CD4-positive, alpha-beta T cell (primary cell): ENCODE measurements at regions not wholly inside any gene's neighbourhood (a gene's known extent, or its start where the extent isn't known, plus 50 kb on each side); places are given as distances from the start of the nearest gene placed in this dataset.

ENCODE experiments used
- ATAC-seq: fragments of 200-7000 bp; cut with Tn5 transposase; one replicate; pipeline ENCODE4 v1.10.0; 2022; ENCODE audit warnings: mild to moderate bottlenecking; ENCODE audit not compliant: poor library complexity
- CTCF ChIA-PET: fragments of 350-600 bp; sonication (Branson Sonifier 250); formaldehyde crosslinking; loops from one replicate; lab custom pipeline; 2021; ENCODE audit warnings: antibody characterized with exemption, inconsistent platforms; lab: Charles Lee
- POLR2A ChIA-PET: fragments of 350-600 bp; sonication (Branson Sonifier 250); formaldehyde crosslinking; loops from one replicate; lab custom pipeline; 2021; ENCODE audit warnings: antibody characterized with exemption, inconsistent platforms; lab: Charles Lee
- DNase-seq, 14 experiments: peaks; one replicate each; pipeline ENCODE4 v3.0.0-alpha.2; 2013 to 2020; ENCODE audit warnings: mixed read lengths in 2 of 14
- H3K27ac ChIP-seq, 2 donors: one replicate each; pipeline versions ENCODE4 v1.5.1 to v1.7.0; 2013; ENCODE audit warnings: low read length in 2 of 2, low read depth in 1 of 2, mild to moderate bottlenecking in 1 of 2
- H3K27me3 ChIP-seq, 2 experiments: 1 replicate in 1 of 2; 2 replicates in 1 of 2; pipeline versions ENCODE4 v1.6.1 to v1.7.0; 2013; ENCODE audit warnings: low read length in 2 of 2, control low read depth in 1 of 2, mild to moderate bottlenecking in 1 of 2, moderate library complexity in 1 of 2; ENCODE audit not compliant: insufficient read depth in 2 of 2, control insufficient read depth in 1 of 2
- H3K36me3 ChIP-seq: one replicate; pipeline ENCODE4 v1.6.1; 2013; ENCODE audit warnings: low read length, control low read depth; ENCODE audit not compliant: insufficient read depth
- H3K4me1 ChIP-seq: one replicate; pipeline ENCODE4 v1.6.1; 2013; ENCODE audit warnings: low read length, control low read depth; ENCODE audit not compliant: insufficient read depth
- H3K4me3 ChIP-seq: one replicate; pipeline ENCODE4 v1.5.1; 2013; ENCODE audit warnings: mild to moderate bottlenecking, low read length, moderate library complexity
- H3K9me3 ChIP-seq, 2 experiments: 1 replicate in 1 of 2; 2 replicates in 1 of 2; pipeline versions ENCODE4 v1.6.1 to v1.7.0; 2013; ENCODE audit warnings: low read length in 2 of 2, mild to moderate bottlenecking in 2 of 2, control low read depth in 1 of 2, moderate library complexity in 1 of 2; ENCODE audit not compliant: control insufficient read depth in 1 of 2, insufficient read depth in 1 of 2
- H3K27ac Mint-ChIP-seq: one replicate; pipeline ENCODE4 v1.8.0; 2020; ENCODE audit warnings: mixed read lengths
- H3K27me3 Mint-ChIP-seq: one replicate; pipeline ENCODE4 v1.8.0; 2021; ENCODE audit warnings: mixed read lengths
- H3K36me3 Mint-ChIP-seq: one replicate; pipeline ENCODE4 v1.8.0; 2021; ENCODE audit warnings: low read depth, mixed read lengths
- H3K4me1 Mint-ChIP-seq: one replicate; pipeline ENCODE4 v1.8.0; 2021; ENCODE audit warnings: low read depth, mixed read lengths
- H3K4me3 Mint-ChIP-seq: one replicate; pipeline ENCODE4 v1.8.0; 2020; ENCODE audit warnings: mild to moderate bottlenecking, mixed read lengths
- H3K9me3 Mint-ChIP-seq: one replicate; pipeline ENCODE4 v1.8.0; 2020; ENCODE audit warnings: mixed read lengths
- intact Hi-C, 2 experiments: fragments of 100-400 bp; cut with DNase I in 1 of 2; cut with micrococcal nuclease in 1 of 2; formaldehyde crosslinking; loops; one replicate each; pipeline versions ENCODE4 v1.15.1 to v1.9.0; 2023 to 2025; cut with DNase I, micrococcal nuclease
- TF ChIP-seq, protein P1 (sequence below): fragments of 200-600 bp; IDR thresholded peaks from one replicate; pipeline ENCODE4 v1.8.0; 2022; ENCODE audit warnings: antibody characterized with exemption, mild to moderate bottlenecking

DNA sequence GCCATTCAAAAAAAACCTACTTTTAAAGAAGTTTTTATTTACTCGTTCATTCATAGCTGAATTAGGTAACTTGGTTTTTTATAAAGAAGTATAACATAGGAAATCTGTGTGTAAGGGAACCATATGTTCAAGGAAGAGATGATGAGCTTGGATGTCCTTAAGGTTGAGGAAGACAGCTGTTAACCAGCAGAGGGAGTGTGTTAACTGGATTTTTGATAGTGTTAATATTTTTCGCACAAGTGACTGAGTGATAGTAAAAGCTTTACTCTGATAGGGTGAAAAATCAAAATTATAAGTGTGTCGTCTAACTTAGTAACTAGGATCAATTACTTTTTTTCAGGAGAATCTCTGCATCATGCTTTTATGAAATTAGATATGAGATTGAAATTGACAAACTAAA lies 134.7 kb downstream of the ARL5B start:
- intact Hi-C loops: no loop called here
- peaks cover 5% of the 10 kb centered on the region for H3K9me3 Mint-ChIP-seq
- Histone ChIP-seq H3K27ac (no peak overlapping the region), H3K27me3 (no peaks in the 10 kb centered on the region), H3K4me1 (no peaks in the 10 kb centered on the region), H3K4me3 (no peak overlapping the region), H3K36me3 (no peaks in the 10 kb centered on the region), H3K9me3 (peaks cover 0 to 10% of the 10 kb centered on the region in 2 experiments)
- TF ChIP-seq, protein P1, sequence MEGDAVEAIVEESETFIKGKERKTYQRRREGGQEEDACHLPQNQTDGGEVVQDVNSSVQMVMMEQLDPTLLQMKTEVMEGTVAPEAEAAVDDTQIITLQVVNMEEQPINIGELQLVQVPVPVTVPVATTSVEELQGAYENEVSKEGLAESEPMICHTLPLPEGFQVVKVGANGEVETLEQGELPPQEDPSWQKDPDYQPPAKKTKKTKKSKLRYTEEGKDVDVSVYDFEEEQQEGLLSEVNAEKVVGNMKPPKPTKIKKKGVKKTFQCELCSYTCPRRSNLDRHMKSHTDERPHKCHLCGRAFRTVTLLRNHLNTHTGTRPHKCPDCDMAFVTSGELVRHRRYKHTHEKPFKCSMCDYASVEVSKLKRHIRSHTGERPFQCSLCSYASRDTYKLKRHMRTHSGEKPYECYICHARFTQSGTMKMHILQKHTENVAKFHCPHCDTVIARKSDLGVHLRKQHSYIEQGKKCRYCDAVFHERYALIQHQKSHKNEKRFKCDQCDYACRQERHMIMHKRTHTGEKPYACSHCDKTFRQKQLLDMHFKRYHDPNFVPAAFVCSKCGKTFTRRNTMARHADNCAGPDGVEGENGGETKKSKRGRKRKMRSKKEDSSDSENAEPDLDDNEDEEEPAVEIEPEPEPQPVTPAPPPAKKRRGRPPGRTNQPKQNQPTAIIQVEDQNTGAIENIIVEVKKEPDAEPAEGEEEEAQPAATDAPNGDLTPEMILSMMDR: no peak
- no peak overlapping the region for H3K27ac Mint-ChIP-seq
- H3K27me3 Mint-ChIP-seq: no peaks in the 10 kb centered on the region
- POLR2A ChIA-PET: no interaction called here
- H3K4me1 Mint-ChIP-seq: no peaks in the 10 kb centered on the region
- no peaks in the 10 kb centered on the region for H3K36me3 Mint-ChIP-seq
- ATAC-seq (no peak), DNase-seq (no peak)
- CTCF ChIA-PET: no interaction called here
- no peak overlapping the region for H3K4me3 Mint-ChIP-seq

DNA sequence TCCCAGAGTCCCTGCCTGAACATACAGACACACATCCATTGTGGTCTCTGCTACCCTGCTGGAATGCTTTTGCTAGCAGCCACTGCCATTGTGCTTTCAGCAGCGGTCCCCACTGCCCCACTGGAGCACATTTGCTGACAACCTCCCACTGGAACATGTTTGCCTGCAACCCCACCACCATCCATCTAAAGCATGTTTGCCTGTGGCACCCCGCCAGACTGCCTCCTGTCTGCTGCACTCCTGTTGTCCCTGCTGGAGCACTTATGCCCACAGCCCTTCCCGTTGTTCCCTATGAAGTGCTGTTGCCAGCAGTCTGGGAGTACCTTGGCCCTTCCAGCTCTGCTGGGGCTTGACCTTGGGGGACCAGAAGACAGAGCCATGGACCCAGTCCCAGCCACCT lies 136.3 kb downstream of the ARL5B start:
- DNase-seq: no peak
- no peak for ATAC-seq
- no peak overlapping the region for H3K27ac ChIP-seq
- H3K36me3 ChIP-seq: no peaks in the 10 kb centered on the region
- POLR2A ChIA-PET: no interaction called here
- peaks cover 0 to 10% of the 10 kb centered on the region in 2 experiments for H3K9me3 ChIP-seq
- Mint-ChIP-seq H3K36me3 (no peaks in the 10 kb centered on the region), H3K9me3 (peaks cover 3% of the 10 kb centered on the region), H3K27ac (no peak overlapping the region), H3K4me3 (no peak overlapping the region), H3K4me1 (no peaks in the 10 kb centered on the region), H3K27me3 (no peaks in the 10 kb centered on the region)
- TF ChIP-seq, protein P1: no peak
- H3K27me3 ChIP-seq: no peaks in the 10 kb centered on the region
- no peak overlapping the region for H3K4me3 ChIP-seq
- no peaks in the 10 kb centered on the region for H3K4me1 ChIP-seq
- CTCF ChIA-PET: no interaction called here
- intact Hi-C loops: no loop called here

DNA sequence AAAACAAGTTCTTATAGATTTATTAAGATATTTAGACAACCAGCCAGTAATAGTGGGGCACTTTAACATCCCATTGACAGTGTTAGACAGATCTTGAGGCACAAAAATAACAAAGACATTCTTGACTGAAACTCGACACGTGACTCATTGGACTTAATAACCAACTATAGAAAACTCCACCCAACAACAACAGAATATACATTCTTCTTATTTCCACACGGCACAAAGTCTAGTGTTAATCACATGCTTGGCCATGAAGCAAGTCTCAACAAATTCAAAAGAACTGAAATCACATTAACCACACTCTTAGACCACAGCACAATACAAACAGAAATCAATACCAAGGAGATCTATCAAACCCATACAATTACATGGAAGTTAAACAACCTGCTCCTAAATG lies 138.1 kb downstream of the ARL5B start:
- no peak overlapping the region for H3K4me3 ChIP-seq
- H3K9me3 Mint-ChIP-seq: peaks cover 6% of the 10 kb centered on the region
- no peaks in the 10 kb centered on the region for H3K4me1 ChIP-seq
- CTCF ChIA-PET: no interaction called here
- POLR2A ChIA-PET: no interaction called here
- H3K4me1 Mint-ChIP-seq: no peaks in the 10 kb centered on the region
- DNase-seq: no peak
- no peaks in the 10 kb centered on the region for H3K36me3 Mint-ChIP-seq
- no peak overlapping the region for H3K4me3 Mint-ChIP-seq
- TF ChIP-seq, protein P1: no peak
- H3K27me3 Mint-ChIP-seq: no peaks in the 10 kb centered on the region
- no peak overlapping the region for H3K27ac Mint-ChIP-seq
- intact Hi-C loops: no loop called here
- ATAC-seq: no peak
- H3K27ac ChIP-seq: no peak overlapping the region
- no peaks in the 10 kb centered on the region for H3K27me3 ChIP-seq
- H3K36me3 ChIP-seq: no peaks in the 10 kb centered on the region
- H3K9me3 ChIP-seq: peaks cover 0 to 10% of the 10 kb centered on the region in 2 experiments
